Liver (tissue), 8 donors: ENCODE measurements at regions not wholly inside any gene's neighbourhood (a gene's known extent, or its start where the extent isn't known, plus 50 kb on each side); places are given as distances from the start of the nearest gene placed in this dataset.

Source experiments
- DNase-seq: peaks from one replicate; pipeline ENCODE4 v3.0.0-alpha.2; 2017; ENCODE audit warnings: low spot score
- H3K27ac ChIP-seq, 2 donors: one replicate each; pipeline ENCODE4 v1.7.0; 2013; ENCODE audit warnings: inconsistent platforms in 2 of 2, low read length in 2 of 2, control low read depth in 1 of 2, low read depth in 1 of 2, mild to moderate bottlenecking in 1 of 2
- H3K27me3 ChIP-seq, 4 donors: one replicate each; pipeline versions ENCODE4 v1.6.1 to v1.7.0; 2013; ENCODE audit warnings: low read length in 3 of 4, inconsistent platforms in 1 of 4, mild to moderate bottlenecking in 1 of 4, moderate library complexity in 1 of 4; ENCODE audit not compliant: control insufficient read depth in 4 of 4, insufficient read depth in 4 of 4
- H3K36me3 ChIP-seq, 4 donors: one replicate each; pipeline versions ENCODE4 v1.6.1 to v1.7.0; 2013; ENCODE audit warnings: low read length in 3 of 4, mild to moderate bottlenecking in 3 of 4, low read depth in 1 of 4, moderate library complexity in 1 of 4; ENCODE audit not compliant: control insufficient read depth in 4 of 4, insufficient read depth in 3 of 4
- H3K4me1 ChIP-seq, 4 donors: one replicate each; pipeline versions ENCODE4 v1.6.1 to v1.7.0; 2013; ENCODE audit warnings: low read length in 3 of 4, mild to moderate bottlenecking in 3 of 4, moderate library complexity in 1 of 4; ENCODE audit not compliant: control insufficient read depth in 4 of 4, insufficient read depth in 4 of 4
- H3K4me3 ChIP-seq, 3 donors: one replicate each; pipeline versions ENCODE4 v1.6.1 to v1.7.0; 2013; ENCODE audit warnings: low read length in 3 of 3, control low read depth in 1 of 3, low read depth in 1 of 3, mild to moderate bottlenecking in 1 of 3
- H3K9ac ChIP-seq, 2 donors: one replicate each; pipeline ENCODE4 v1.7.0; 2013; ENCODE audit warnings: low read length in 2 of 2, mild to moderate bottlenecking in 2 of 2, moderate library complexity in 2 of 2, control low read depth in 1 of 2, low read depth in 1 of 2
- H3K9me3 ChIP-seq, 4 donors: one replicate each; pipeline versions ENCODE4 v1.6.1 to v1.7.0; 2013; ENCODE audit warnings: low read length in 3 of 4; ENCODE audit not compliant: control insufficient read depth in 4 of 4
- EGR1 ChIP-seq, 2 donors: IDR thresholded peaks; 2 replicates each; pipeline ENCODE4 v1.6.1; 2016 to 2018; ENCODE audit warnings: antibody characterized with exemption in 2 of 2, low read depth in 2 of 2
- FOXA1 ChIP-seq: IDR thresholded peaks from 2 replicates; pipeline ENCODE4 v1.6.1; 2016; ENCODE audit warnings: antibody characterized with exemption
- FOXA2 ChIP-seq: IDR thresholded peaks from 2 replicates; pipeline ENCODE4 v1.6.1; 2016; ENCODE audit warnings: antibody characterized with exemption
- GABPA ChIP-seq, 2 donors: IDR thresholded peaks in 1 of 2; conservative IDR thresholded peaks in 1 of 2; 2 replicates each; pipeline ENCODE4 v1.6.1; 2016; ENCODE audit warnings: antibody characterized with exemption in 2 of 2, mild to moderate bottlenecking in 1 of 2, moderate library complexity in 1 of 2
- HNF4A ChIP-seq, 2 donors: conservative IDR thresholded peaks; 2 replicates each; pipeline ENCODE4 v1.6.1; 2016; ENCODE audit warnings: antibody characterized with exemption in 2 of 2, mild to moderate bottlenecking in 2 of 2
- HNF4G ChIP-seq: IDR thresholded peaks from 2 replicates; pipeline ENCODE4 v1.6.1; 2016; ENCODE audit warnings: antibody characterized with exemption
- JUND ChIP-seq, 2 donors: IDR thresholded peaks; 2 replicates each; pipeline ENCODE4 v1.6.1; 2016; ENCODE audit warnings: antibody characterized with exemption in 2 of 2
- RAD21 ChIP-seq, 2 donors: IDR thresholded peaks; 2 replicates each; pipeline ENCODE4 v1.6.1; 2016; ENCODE audit warnings: antibody characterized with exemption in 2 of 2, mild to moderate bottlenecking in 2 of 2
- RXRA ChIP-seq, 2 donors: IDR thresholded peaks; 2 replicates each; pipeline ENCODE4 v1.6.1; 2017 to 2018; ENCODE audit warnings: antibody characterized with exemption in 2 of 2, mild to moderate bottlenecking in 1 of 2
- SP1 ChIP-seq: IDR thresholded peaks from 2 replicates; pipeline ENCODE4 v1.6.1; 2018; ENCODE audit warnings: antibody characterized with exemption, mild to moderate bottlenecking
- WGBS: extraction: QIAGEN DNeasy Blood & Tissue Kit; methylation state at CpG from one replicate; pipeline ENCODE4 v1.1.7; 2013; 5-methylcytosine and 5-hydroxymethylcytosine counted together
- TF ChIP-seq, protein P1 (sequence below): IDR thresholded peaks from 2 replicates; pipeline ENCODE4 v1.6.1; 2016; ENCODE audit warnings: antibody characterized with exemption, mild to moderate bottlenecking
- TF ChIP-seq, protein P2 (sequence below): IDR thresholded peaks from 2 replicates; pipeline ENCODE4 v1.6.1; 2016; ENCODE audit warnings: antibody characterized with exemption
- TF ChIP-seq, protein P3 (sequence below): IDR thresholded peaks from 2 replicates; pipeline ENCODE4 v1.6.1; 2016; ENCODE audit warnings: antibody characterized with exemption
- TF ChIP-seq, protein P4 (sequence below): IDR thresholded peaks from 2 replicates; pipeline ENCODE4 v1.6.1; 2016; ENCODE audit warnings: antibody characterized with exemption
- TF ChIP-seq, protein P5 (sequence below): fragments of 150-350 bp; IDR thresholded peaks from 2 replicates; pipeline ENCODE4 v1.5.1; 2017; ENCODE audit warnings: improper control_type of control experiment, low read depth, low read length; ENCODE audit not compliant: missing input control
- donor health status: healthy.
- donor health status: healthy.
- donor health status: healthy.
- donor health status: healthy.
- donor health status: healthy.

DNA sequence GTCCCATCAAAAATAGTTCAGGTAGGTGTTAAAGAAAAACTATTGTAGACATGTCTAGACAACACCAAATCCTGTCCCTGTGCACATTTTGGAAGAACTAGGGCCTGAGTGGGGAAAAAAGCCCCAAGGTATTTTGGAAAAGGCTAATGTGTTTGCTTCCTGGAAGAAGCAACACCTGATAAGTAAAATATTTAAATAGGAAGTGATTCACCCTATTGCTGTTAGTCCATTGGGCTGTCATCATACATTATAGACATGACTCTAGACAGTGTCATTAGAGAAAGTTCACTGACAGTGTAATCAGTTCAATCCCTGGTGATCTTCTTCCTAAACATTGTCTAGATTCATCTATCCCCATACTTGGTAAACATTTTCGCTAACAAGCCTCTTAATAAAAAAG lies 465.3 kb downstream of the CBLN4 start:
- Histone ChIP-seq H3K4me1 (no peaks in the 10 kb centered on the region), H3K9me3 (no peaks in the 10 kb centered on the region), H3K4me3 (no peak overlapping the region), H3K9ac (no peak overlapping the region), H3K36me3 (no peaks in the 10 kb centered on the region), H3K27ac (no peak overlapping the region), H3K27me3 (no peaks in the 10 kb centered on the region)
- TF ChIP-seq GABPA (IDR thresholded peaks at IDR 0.05 in 1 of 2, conservative IDR thresholded peaks at IDR 0.05 in 1 of 2) (no peak), HNF4G (no peak), JUND (IDR thresholded peaks at IDR 0.05) (no peak), EGR1 (IDR thresholded peaks at IDR 0.05; ENCODE audit: low read depth in 2 of 2) (no peak)
- no peak for DNase-seq
- WGBS: 94% methylated on average over 1 of the region's 1 CpG

DNA sequence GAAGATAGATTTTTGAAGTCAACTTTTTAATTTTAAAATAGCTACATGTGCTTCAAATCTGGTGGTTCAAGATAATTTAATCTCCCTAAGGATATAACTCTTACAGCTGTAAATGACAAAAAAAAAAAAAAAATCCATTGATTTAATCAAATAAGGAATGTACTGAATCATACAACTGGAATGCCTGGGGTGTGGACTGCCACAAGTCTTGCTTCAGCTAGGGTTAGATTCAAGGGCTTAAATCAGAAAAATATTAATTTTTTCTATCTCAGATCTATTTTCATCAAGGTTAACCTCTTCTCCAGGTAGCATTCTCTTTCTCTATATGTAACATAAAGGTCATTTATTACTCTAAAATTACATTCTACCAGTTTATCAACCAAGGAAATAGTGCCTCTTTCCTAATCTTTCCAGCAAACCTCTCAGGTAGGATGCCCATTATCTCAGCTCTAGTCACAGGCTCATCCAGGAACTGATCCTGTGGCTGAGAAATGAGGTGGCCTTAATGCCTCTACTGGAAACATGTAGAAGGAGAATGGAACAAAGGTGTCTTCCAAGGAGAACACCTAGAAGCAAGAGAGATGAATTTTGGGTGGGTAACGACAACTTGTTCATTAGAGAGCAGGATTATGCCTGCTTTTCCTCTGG lies 466.9 kb downstream of the CBLN4 start:
- no peaks in the 10 kb centered on the region for H3K27me3 ChIP-seq
- H3K4me1 ChIP-seq: no peaks in the 10 kb centered on the region
- no peak for TF ChIP-seq HNF4G
- TF ChIP-seq RAD21 (IDR thresholded peaks at IDR 0.05): no peak
- TF ChIP-seq, protein P1, sequence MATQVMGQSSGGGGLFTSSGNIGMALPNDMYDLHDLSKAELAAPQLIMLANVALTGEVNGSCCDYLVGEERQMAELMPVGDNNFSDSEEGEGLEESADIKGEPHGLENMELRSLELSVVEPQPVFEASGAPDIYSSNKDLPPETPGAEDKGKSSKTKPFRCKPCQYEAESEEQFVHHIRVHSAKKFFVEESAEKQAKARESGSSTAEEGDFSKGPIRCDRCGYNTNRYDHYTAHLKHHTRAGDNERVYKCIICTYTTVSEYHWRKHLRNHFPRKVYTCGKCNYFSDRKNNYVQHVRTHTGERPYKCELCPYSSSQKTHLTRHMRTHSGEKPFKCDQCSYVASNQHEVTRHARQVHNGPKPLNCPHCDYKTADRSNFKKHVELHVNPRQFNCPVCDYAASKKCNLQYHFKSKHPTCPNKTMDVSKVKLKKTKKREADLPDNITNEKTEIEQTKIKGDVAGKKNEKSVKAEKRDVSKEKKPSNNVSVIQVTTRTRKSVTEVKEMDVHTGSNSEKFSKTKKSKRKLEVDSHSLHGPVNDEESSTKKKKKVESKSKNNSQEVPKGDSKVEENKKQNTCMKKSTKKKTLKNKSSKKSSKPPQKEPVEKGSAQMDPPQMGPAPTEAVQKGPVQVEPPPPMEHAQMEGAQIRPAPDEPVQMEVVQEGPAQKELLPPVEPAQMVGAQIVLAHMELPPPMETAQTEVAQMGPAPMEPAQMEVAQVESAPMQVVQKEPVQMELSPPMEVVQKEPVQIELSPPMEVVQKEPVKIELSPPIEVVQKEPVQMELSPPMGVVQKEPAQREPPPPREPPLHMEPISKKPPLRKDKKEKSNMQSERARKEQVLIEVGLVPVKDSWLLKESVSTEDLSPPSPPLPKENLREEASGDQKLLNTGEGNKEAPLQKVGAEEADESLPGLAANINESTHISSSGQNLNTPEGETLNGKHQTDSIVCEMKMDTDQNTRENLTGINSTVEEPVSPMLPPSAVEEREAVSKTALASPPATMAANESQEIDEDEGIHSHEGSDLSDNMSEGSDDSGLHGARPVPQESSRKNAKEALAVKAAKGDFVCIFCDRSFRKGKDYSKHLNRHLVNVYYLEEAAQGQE: no peak
- TF ChIP-seq, protein P2, sequence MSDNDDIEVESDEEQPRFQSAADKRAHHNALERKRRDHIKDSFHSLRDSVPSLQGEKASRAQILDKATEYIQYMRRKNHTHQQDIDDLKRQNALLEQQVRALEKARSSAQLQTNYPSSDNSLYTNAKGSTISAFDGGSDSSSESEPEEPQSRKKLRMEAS: no peak
- no peak for TF ChIP-seq HNF4A (conservative IDR thresholded peaks at IDR 0.05)
- TF ChIP-seq JUND (IDR thresholded peaks at IDR 0.05): no peak
- TF ChIP-seq RXRA (IDR thresholded peaks at IDR 0.05): no peak
- TF ChIP-seq SP1: no peak
- no peak for TF ChIP-seq GABPA (IDR thresholded peaks at IDR 0.05 in 1 of 2, conservative IDR thresholded peaks at IDR 0.05 in 1 of 2)
- TF ChIP-seq, protein P3, sequence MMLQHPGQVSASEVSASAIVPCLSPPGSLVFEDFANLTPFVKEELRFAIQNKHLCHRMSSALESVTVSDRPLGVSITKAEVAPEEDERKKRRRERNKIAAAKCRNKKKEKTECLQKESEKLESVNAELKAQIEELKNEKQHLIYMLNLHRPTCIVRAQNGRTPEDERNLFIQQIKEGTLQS: no peak
- TF ChIP-seq, protein P4, sequence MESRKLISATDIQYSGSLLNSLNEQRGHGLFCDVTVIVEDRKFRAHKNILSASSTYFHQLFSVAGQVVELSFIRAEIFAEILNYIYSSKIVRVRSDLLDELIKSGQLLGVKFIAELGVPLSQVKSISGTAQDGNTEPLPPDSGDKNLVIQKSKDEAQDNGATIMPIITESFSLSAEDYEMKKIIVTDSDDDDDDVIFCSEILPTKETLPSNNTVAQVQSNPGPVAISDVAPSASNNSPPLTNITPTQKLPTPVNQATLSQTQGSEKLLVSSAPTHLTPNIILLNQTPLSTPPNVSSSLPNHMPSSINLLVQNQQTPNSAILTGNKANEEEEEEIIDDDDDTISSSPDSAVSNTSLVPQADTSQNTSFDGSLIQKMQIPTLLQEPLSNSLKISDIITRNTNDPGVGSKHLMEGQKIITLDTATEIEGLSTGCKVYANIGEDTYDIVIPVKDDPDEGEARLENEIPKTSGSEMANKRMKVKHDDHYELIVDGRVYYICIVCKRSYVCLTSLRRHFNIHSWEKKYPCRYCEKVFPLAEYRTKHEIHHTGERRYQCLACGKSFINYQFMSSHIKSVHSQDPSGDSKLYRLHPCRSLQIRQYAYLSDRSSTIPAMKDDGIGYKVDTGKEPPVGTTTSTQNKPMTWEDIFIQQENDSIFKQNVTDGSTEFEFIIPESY: no peak
- no peak for TF ChIP-seq FOXA1
- TF ChIP-seq FOXA2: no peak
- TF ChIP-seq, protein P5, sequence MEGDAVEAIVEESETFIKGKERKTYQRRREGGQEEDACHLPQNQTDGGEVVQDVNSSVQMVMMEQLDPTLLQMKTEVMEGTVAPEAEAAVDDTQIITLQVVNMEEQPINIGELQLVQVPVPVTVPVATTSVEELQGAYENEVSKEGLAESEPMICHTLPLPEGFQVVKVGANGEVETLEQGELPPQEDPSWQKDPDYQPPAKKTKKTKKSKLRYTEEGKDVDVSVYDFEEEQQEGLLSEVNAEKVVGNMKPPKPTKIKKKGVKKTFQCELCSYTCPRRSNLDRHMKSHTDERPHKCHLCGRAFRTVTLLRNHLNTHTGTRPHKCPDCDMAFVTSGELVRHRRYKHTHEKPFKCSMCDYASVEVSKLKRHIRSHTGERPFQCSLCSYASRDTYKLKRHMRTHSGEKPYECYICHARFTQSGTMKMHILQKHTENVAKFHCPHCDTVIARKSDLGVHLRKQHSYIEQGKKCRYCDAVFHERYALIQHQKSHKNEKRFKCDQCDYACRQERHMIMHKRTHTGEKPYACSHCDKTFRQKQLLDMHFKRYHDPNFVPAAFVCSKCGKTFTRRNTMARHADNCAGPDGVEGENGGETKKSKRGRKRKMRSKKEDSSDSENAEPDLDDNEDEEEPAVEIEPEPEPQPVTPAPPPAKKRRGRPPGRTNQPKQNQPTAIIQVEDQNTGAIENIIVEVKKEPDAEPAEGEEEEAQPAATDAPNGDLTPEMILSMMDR: no peak
- H3K27ac ChIP-seq: no peak overlapping the region
- WGBS: 94% methylated on average over 1 of the region's 1 CpG
- H3K4me3 ChIP-seq: no peak overlapping the region
- H3K9me3 ChIP-seq: no peaks in the 10 kb centered on the region
- DNase-seq: no peak
- no peaks in the 10 kb centered on the region for H3K36me3 ChIP-seq
- H3K9ac ChIP-seq: no peak overlapping the region
